Liver (tissue), 8 donors: ENCODE measurements at regions not wholly inside any gene's neighbourhood (a gene's known extent, or its start where the extent isn't known, plus 50 kb on each side); places are given as distances from the start of the nearest gene placed in this dataset.

Experiments
- DNase-seq: peaks from one replicate; pipeline ENCODE4 v3.0.0-alpha.2; 2017; ENCODE audit warnings: low spot score
- H3K27ac ChIP-seq, 2 donors: one replicate each; pipeline ENCODE4 v1.7.0; 2013; ENCODE audit warnings: inconsistent platforms in 2 of 2, low read length in 2 of 2, control low read depth in 1 of 2, low read depth in 1 of 2, mild to moderate bottlenecking in 1 of 2
- H3K27me3 ChIP-seq, 4 donors: one replicate each; pipeline versions ENCODE4 v1.6.1 to v1.7.0; 2013; ENCODE audit warnings: low read length in 3 of 4, inconsistent platforms in 1 of 4, mild to moderate bottlenecking in 1 of 4, moderate library complexity in 1 of 4; ENCODE audit not compliant: control insufficient read depth in 4 of 4, insufficient read depth in 4 of 4
- H3K36me3 ChIP-seq, 4 donors: one replicate each; pipeline versions ENCODE4 v1.6.1 to v1.7.0; 2013; ENCODE audit warnings: low read length in 3 of 4, mild to moderate bottlenecking in 3 of 4, low read depth in 1 of 4, moderate library complexity in 1 of 4; ENCODE audit not compliant: control insufficient read depth in 4 of 4, insufficient read depth in 3 of 4
- H3K4me1 ChIP-seq, 4 donors: one replicate each; pipeline versions ENCODE4 v1.6.1 to v1.7.0; 2013; ENCODE audit warnings: low read length in 3 of 4, mild to moderate bottlenecking in 3 of 4, moderate library complexity in 1 of 4; ENCODE audit not compliant: control insufficient read depth in 4 of 4, insufficient read depth in 4 of 4
- H3K4me3 ChIP-seq, 3 donors: one replicate each; pipeline versions ENCODE4 v1.6.1 to v1.7.0; 2013; ENCODE audit warnings: low read length in 3 of 3, control low read depth in 1 of 3, low read depth in 1 of 3, mild to moderate bottlenecking in 1 of 3
- H3K9ac ChIP-seq, 2 donors: one replicate each; pipeline ENCODE4 v1.7.0; 2013; ENCODE audit warnings: low read length in 2 of 2, mild to moderate bottlenecking in 2 of 2, moderate library complexity in 2 of 2, control low read depth in 1 of 2, low read depth in 1 of 2
- H3K9me3 ChIP-seq, 4 donors: one replicate each; pipeline versions ENCODE4 v1.6.1 to v1.7.0; 2013; ENCODE audit warnings: low read length in 3 of 4; ENCODE audit not compliant: control insufficient read depth in 4 of 4
- EGR1 ChIP-seq, 2 donors: IDR thresholded peaks; 2 replicates each; pipeline ENCODE4 v1.6.1; 2016 to 2018; ENCODE audit warnings: antibody characterized with exemption in 2 of 2, low read depth in 2 of 2
- FOXA1 ChIP-seq: IDR thresholded peaks from 2 replicates; pipeline ENCODE4 v1.6.1; 2016; ENCODE audit warnings: antibody characterized with exemption
- FOXA2 ChIP-seq: IDR thresholded peaks from 2 replicates; pipeline ENCODE4 v1.6.1; 2016; ENCODE audit warnings: antibody characterized with exemption
- GABPA ChIP-seq, 2 donors: IDR thresholded peaks in 1 of 2; conservative IDR thresholded peaks in 1 of 2; 2 replicates each; pipeline ENCODE4 v1.6.1; 2016; ENCODE audit warnings: antibody characterized with exemption in 2 of 2, mild to moderate bottlenecking in 1 of 2, moderate library complexity in 1 of 2
- HNF4A ChIP-seq, 2 donors: conservative IDR thresholded peaks; 2 replicates each; pipeline ENCODE4 v1.6.1; 2016; ENCODE audit warnings: antibody characterized with exemption in 2 of 2, mild to moderate bottlenecking in 2 of 2
- HNF4G ChIP-seq: IDR thresholded peaks from 2 replicates; pipeline ENCODE4 v1.6.1; 2016; ENCODE audit warnings: antibody characterized with exemption
- JUND ChIP-seq, 2 donors: IDR thresholded peaks; 2 replicates each; pipeline ENCODE4 v1.6.1; 2016; ENCODE audit warnings: antibody characterized with exemption in 2 of 2
- RXRA ChIP-seq, 2 donors: IDR thresholded peaks; 2 replicates each; pipeline ENCODE4 v1.6.1; 2017 to 2018; ENCODE audit warnings: antibody characterized with exemption in 2 of 2, mild to moderate bottlenecking in 1 of 2
- SP1 ChIP-seq: IDR thresholded peaks from 2 replicates; pipeline ENCODE4 v1.6.1; 2018; ENCODE audit warnings: antibody characterized with exemption, mild to moderate bottlenecking
- YY1 ChIP-seq: IDR thresholded peaks from 2 replicates; pipeline ENCODE4 v1.6.1; 2016; ENCODE audit warnings: antibody characterized with exemption, mild to moderate bottlenecking
- WGBS: extraction: QIAGEN DNeasy Blood & Tissue Kit; methylation state at CpG from one replicate; pipeline ENCODE4 v1.1.7; 2013; 5-methylcytosine and 5-hydroxymethylcytosine counted together
- TF ChIP-seq, protein P1 (sequence below): IDR thresholded peaks from 2 replicates; pipeline ENCODE4 v1.6.1; 2016; ENCODE audit warnings: antibody characterized with exemption, mild to moderate bottlenecking
- TF ChIP-seq, protein P2 (sequence below): fragments of 150-350 bp; IDR thresholded peaks from 2 replicates; pipeline ENCODE4 v1.5.1; 2017; ENCODE audit warnings: improper control_type of control experiment, low read depth, low read length; ENCODE audit not compliant: missing input control
- TF ChIP-seq, protein P3 (sequence below): IDR thresholded peaks from 2 replicates; pipeline ENCODE4 v1.6.1; 2016; ENCODE audit warnings: antibody characterized with exemption
- donor health status: healthy.
- donor health status: healthy.
- donor health status: healthy.
- donor health status: healthy.
- donor health status: healthy.

DNA sequence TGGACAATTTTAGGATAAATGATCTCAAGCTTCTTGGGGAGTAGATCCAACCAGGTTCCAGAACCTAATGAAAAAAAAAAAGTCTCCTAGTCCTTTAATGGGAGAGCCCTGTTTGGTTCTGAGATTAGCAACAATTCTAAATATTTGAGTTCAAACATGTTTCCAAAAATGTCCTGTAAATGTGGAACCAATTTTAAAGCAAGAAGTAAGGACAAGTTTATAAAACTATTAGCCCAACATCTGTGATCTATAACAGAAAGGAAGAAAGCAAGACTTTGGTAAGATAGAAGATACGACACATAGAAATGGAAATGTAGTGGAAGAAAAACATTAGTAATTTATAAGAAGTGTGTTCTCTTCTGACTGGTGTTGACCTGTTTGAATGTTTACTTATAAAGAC lies 79.7 kb upstream of the SLC5A12 start:
- WGBS: 98% methylated on average over 1 of the region's 1 CpG
- DNase-seq: no peak
- H3K4me3 ChIP-seq: no peak overlapping the region
- TF ChIP-seq JUND (IDR thresholded peaks at IDR 0.05): no peak
- TF ChIP-seq, protein P1, sequence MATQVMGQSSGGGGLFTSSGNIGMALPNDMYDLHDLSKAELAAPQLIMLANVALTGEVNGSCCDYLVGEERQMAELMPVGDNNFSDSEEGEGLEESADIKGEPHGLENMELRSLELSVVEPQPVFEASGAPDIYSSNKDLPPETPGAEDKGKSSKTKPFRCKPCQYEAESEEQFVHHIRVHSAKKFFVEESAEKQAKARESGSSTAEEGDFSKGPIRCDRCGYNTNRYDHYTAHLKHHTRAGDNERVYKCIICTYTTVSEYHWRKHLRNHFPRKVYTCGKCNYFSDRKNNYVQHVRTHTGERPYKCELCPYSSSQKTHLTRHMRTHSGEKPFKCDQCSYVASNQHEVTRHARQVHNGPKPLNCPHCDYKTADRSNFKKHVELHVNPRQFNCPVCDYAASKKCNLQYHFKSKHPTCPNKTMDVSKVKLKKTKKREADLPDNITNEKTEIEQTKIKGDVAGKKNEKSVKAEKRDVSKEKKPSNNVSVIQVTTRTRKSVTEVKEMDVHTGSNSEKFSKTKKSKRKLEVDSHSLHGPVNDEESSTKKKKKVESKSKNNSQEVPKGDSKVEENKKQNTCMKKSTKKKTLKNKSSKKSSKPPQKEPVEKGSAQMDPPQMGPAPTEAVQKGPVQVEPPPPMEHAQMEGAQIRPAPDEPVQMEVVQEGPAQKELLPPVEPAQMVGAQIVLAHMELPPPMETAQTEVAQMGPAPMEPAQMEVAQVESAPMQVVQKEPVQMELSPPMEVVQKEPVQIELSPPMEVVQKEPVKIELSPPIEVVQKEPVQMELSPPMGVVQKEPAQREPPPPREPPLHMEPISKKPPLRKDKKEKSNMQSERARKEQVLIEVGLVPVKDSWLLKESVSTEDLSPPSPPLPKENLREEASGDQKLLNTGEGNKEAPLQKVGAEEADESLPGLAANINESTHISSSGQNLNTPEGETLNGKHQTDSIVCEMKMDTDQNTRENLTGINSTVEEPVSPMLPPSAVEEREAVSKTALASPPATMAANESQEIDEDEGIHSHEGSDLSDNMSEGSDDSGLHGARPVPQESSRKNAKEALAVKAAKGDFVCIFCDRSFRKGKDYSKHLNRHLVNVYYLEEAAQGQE: no peak
- H3K4me1 ChIP-seq: no peaks in the 10 kb centered on the region
- H3K36me3 ChIP-seq: no peaks in the 10 kb centered on the region
- H3K27me3 ChIP-seq: no peaks in the 10 kb centered on the region
- H3K27ac ChIP-seq: no peak overlapping the region
- H3K9me3 ChIP-seq: no peaks in the 10 kb centered on the region
- H3K9ac ChIP-seq: no peak overlapping the region

DNA sequence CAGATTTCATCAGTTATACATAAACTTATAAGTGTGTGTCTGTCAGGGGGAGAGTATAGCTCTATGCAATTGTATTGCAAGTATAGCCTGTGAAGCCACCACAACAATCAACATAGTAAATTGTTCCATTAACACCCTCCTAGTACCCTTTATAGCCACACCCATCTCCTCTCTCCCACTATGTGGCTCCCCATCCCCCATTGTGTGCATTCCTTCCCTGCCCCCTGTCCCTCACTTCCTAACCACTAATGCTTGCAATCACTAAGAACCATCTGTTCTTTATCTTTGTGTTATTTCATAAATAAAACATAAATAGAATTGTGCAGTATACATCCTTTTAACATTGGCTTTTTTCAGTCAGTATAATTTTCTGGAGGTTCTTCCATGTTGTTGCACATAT lies 83.1 kb upstream of the SLC5A12 start:
- H3K36me3 ChIP-seq: no peaks in the 10 kb centered on the region
- no peak overlapping the region for H3K9ac ChIP-seq
- H3K4me3 ChIP-seq: no peak overlapping the region
- DNase-seq: no peak
- H3K27me3 ChIP-seq: no peaks in the 10 kb centered on the region
- no peaks in the 10 kb centered on the region for H3K9me3 ChIP-seq
- TF ChIP-seq EGR1 (IDR thresholded peaks at IDR 0.05; ENCODE audit: low read depth in 2 of 2) (no peak), GABPA (IDR thresholded peaks at IDR 0.05 in 1 of 2, conservative IDR thresholded peaks at IDR 0.05 in 1 of 2) (no peak), HNF4G (no peak), HNF4A (conservative IDR thresholded peaks at IDR 0.05) (no peak), RXRA (IDR thresholded peaks at IDR 0.05) (no peak), FOXA2 (no peak), FOXA1 (no peak), YY1 (no peak), SP1 (no peak)
- TF ChIP-seq, protein P2, sequence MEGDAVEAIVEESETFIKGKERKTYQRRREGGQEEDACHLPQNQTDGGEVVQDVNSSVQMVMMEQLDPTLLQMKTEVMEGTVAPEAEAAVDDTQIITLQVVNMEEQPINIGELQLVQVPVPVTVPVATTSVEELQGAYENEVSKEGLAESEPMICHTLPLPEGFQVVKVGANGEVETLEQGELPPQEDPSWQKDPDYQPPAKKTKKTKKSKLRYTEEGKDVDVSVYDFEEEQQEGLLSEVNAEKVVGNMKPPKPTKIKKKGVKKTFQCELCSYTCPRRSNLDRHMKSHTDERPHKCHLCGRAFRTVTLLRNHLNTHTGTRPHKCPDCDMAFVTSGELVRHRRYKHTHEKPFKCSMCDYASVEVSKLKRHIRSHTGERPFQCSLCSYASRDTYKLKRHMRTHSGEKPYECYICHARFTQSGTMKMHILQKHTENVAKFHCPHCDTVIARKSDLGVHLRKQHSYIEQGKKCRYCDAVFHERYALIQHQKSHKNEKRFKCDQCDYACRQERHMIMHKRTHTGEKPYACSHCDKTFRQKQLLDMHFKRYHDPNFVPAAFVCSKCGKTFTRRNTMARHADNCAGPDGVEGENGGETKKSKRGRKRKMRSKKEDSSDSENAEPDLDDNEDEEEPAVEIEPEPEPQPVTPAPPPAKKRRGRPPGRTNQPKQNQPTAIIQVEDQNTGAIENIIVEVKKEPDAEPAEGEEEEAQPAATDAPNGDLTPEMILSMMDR: no peak
- TF ChIP-seq, protein P1: no peak
- TF ChIP-seq, protein P3, sequence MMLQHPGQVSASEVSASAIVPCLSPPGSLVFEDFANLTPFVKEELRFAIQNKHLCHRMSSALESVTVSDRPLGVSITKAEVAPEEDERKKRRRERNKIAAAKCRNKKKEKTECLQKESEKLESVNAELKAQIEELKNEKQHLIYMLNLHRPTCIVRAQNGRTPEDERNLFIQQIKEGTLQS: no peak
- no peak overlapping the region for H3K27ac ChIP-seq
- no peaks in the 10 kb centered on the region for H3K4me1 ChIP-seq
